B cell (primary cell): ENCODE measurements at regions not wholly inside any gene's neighbourhood (a gene's known extent, or its start where the extent isn't known, plus 50 kb on each side); places are given as distances from the start of the nearest gene placed in this dataset.
A peak's percentile ranks its signal among the peaks of the same experiment; 100 is the strongest.

Source experiments
- CTCF ChIP-seq: fragments of 200-600 bp; IDR thresholded peaks from one replicate; pipeline ENCODE4 v1.8.0; 2022; ENCODE audit warnings: antibody characterized with exemption, mild to moderate bottlenecking
- EZH2 ChIP-seq: IDR thresholded peaks from 2 replicates; pipeline ENCODE4 v1.6.1; 2012; ENCODE audit warnings: borderline replicate concordance, low read depth, mild to moderate bottlenecking, moderate library complexity, low read length; ENCODE audit not compliant: insufficient read depth, poor library complexity, severe bottlenecking

- peak; percentile 98 for TF ChIP-seq CTCF
- no peak for TF ChIP-seq EZH2
Measured at GRCh38 chr12:9331218-9331626, 123.0 kb upstream of the PZP start.
